ENCODE measurements at regions not wholly inside any gene's neighbourhood (a gene's known extent, or its start where the extent isn't known, plus 50 kb on each side); places are given as distances from the start of the nearest gene placed in this dataset.
"Not testable (repeated sequence)": the region's sequence is repeated elsewhere in the genome, so short reads cannot be mapped to it uniquely, and the experiment has no call there.

DNA sequence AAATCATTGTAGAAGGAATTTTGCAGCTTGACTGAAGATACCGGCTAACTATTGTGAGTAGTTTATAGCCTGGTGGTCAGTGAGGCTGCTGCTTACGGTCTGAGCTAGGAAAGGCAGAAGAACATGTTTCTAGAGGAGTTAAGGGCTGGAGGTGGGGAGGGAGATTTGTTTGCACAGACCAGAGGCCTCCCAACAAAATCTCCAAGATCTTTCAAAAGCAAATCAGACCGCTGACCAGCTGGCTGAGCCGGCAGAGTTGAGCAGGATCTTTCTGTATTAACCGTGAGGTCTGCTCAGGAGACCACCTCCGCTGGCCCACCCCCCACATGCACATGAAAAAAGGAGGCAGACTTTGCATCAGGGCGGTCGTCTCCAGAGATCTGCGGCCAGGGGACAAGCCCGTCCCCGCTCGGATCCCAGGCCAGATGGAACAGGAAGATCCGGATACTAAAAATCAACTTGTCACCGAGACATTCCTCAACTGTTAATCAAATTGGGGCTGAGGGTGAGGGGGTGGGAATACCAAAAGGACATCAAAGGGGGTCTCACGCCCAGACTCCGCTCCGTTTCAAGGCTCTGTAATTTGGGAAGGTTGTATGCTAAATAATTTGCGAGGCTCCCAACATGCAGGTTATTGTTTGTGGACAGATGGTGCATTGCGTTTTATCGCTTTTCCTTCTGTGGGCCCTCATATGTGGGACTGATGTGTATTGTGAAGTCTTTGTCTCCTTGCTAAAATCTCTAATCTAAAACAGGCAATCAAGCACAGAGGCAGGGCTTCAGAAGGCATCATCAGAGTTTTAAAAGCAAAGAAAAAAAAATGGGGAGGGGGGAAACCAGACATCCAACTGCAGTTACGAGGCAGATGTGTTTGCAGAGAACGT, 319.0 kb downstream of the ZNF536 start:
- DNase-seq: no peak

DNA sequence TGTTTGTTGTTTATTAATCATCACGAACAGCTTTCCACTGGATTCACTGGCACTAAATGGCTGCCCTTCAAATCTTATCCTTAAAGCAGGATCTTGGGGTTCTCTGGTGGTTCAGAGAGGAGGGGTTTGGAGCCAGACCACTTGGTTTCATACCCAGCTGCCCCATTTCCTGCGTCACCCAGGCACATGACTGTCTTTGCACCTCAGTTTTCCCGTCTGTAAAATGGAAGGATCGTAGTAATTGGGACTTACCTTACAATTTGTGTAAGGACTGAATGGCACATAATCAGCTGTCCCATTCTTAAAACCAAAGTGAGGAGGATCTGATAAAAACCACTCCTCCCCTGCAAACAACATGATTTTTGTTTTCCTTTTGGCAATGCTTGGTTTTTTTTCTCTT, 318.3 kb downstream of the ZNF536 start:
- DNase-seq: no peak

DNA sequence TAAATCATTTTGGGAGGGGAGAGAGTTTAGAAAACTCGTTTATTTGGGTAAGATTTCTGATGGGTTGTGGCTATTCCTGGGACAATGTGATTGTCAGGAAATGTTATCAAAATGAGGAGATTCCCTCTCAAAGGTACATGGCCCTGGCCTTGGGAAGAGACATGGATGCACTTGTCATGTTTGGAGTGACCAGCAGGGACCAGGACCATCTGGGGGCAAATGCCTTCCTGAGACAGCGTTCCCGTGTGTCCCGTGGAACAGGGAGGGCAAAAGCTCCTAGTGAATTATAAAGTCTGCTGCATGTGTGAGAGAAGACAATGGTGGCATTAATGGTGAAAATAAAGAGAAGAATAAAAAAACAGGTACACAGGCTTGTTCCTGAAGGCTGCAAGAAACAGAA, 317.3 kb downstream of the ZNF536 start:
- DNase-seq: no peak

GRCh38 chr19:30688696-30689095, 316.5 kb downstream of the ZNF536 start:
- DNase-seq: no peak

GRCh38 chr19:30686826-30687566, 314.8 kb downstream of the ZNF536 start:
- DNase-seq: no peak

DNA sequence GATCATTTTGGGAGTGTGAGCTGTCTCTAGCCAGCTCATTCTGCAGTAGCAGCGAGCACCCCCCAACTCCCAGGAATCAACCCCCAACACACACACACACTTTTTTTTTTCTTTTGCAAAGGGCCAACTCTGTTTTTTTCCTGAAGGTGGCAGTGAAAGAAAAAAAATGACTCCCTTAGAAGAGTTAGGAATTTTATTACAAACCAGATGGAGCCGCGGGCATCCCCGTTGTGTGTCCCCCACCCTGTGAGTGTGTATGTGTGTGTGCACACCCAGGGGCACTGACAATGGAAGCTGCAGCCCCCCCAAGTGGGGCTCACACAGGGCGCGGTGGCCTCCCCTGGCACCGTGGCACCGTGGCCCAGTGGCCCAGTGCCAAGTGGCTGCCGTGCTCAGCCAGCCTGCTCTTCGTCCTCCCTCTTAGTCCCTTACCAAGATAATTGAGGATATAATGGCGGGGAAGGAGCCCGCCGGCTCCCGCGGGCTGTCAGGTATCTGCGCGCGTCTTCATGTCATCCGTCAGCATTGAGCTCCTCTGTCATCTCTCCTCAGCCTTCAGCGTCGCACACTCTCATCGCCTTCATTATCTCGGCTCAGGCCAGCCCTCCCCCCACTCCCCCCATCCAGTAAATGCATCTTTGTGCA, 314.1 kb downstream of the ZNF536 start:
- no peak for DNase-seq

- no peak for DNase-seq
Observed at GRCh38 chr19:30685426-30686000, 313.3 kb downstream of the ZNF536 start.

DNA sequence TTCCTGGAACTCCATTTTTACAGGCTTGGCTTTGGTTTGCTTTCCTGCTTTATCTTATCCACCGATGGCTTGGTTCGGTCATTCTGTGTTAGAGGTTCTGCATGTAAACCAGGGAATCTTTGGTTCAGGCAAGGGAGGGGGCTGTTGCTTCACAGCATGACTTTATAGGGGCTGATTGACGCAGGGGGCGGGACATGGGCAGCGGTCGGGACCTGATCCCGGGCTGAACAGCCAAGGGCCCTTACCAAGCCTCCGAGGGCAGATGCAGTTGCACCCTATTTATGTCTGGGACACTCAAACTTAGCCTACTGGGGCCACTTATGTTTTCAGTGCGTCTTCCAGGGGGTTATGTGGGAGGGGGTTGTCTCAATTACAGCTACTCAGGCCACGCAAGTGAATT, 312.4 kb downstream of the ZNF536 start:
- no peak for DNase-seq

- DNase-seq: peak; percentile 41
Observed at GRCh38 chr19:30682999-30683536, 310.9 kb downstream of the ZNF536 start.

- no peak for DNase-seq
Observed at GRCh38 chr19:30682146-30682998, 310.2 kb downstream of the ZNF536 start.

- no peak for DNase-seq
Observed at GRCh38 chr19:30681162-30682100, 309.2 kb downstream of the ZNF536 start.

- not testable (repeated sequence) for DNase-seq
Observed at GRCh38 chr19:30680399-30680798, 308.2 kb downstream of the ZNF536 start.

- DNase-seq: no peak
Observed at GRCh38 chr19:30679789-30680188, 307.6 kb downstream of the ZNF536 start.

- DNase-seq: no peak
Observed at GRCh38 chr19:30679153-30679702, 307.0 kb downstream of the ZNF536 start.

DNA sequence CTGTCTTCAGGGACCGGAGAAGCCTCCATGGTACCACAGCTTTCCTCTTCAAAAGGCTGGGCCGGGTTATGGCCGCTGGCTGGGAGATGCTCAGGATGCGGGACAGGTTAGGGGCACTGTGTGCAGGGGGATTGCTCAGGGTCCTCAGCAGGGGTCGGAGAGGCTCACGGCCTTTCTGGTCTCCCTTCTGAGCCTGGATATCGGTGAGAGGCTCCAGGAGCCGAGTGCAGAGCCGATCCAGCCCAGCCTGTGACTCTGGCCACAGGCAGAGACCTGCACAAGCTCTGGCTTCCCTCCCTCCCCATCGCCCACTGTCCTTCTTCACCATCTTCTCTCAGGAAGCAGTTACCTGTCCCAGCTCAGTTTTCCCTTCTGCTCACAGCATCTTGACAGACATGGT, 306.0 kb downstream of the ZNF536 start:
- no peak for DNase-seq

- no peak for DNase-seq
Observed at GRCh38 chr19:30677702-30678101, 305.5 kb downstream of the ZNF536 start.

DNA sequence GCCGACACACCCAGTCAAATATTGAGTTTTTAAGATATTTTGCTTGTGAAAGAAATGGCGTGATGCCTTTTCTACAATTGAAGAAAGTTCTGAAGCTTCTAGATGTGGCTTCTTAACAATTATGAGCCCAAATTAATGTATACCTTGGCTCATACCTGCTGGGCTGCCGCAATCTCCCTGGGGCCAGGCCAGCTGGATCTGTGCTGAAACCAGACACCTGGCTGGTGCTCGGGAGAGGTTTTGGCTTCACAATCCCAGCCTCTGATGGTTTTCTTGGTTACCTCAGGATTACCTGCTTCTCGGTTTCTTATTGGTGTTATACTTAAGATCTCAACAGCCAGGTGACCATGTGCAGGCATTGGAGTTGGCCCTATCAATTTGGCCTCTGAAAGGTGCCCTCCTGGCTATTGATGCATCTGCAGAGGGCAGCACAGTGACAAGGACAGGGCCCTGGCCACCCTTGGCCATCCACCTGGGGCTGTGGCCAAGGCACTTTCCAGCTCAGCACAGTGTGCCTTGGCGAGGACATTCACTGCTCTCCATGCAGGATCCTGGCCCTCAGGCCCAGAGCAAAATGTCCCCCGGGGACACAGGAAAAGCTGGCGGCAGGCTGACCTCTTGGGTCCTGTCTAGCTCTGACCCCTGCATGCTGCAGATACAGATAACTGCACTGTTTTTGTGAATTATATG, 305.0 kb downstream of the ZNF536 start:
- no peak for DNase-seq

DNA sequence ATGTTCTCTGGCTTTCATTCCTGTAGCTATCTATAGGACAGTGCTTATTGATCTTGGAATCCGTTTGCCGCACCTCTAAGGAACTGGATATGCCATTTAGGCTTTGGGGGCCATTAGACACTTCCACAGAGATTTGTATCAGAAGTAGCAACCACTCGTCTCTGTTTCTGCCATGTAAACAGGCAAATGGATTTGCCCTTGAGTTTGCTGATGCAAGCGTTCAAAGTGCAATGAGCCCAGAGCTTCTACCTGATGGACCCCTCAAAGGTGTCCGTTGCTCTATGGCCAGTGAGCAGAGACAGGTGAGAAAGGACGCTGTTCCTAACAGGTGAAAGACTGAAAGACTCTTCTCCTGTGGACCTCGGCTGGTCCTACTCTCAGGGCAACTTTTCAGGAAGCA, 302.9 kb downstream of the ZNF536 start:
- no peak for DNase-seq

DNA sequence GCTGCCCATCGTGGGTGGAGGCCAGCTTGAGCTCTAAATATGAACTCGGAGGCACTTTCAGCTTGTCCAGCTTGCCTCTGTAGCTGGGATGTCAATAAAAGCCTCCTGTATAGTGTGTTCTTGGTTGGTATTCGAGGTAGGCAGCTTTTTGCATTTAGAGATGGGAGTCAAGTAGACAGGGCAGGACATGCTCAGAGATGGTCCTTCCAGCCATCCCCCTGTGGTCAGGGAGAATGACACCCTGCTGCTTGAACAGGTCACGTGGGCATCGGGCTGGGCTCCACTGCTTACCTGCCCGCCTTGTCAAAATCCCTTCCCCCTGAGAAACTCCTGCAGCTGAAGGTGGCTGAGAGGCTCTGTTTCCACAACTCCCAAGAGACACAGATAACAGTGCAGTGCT, 302.5 kb downstream of the ZNF536 start:
- no peak for DNase-seq

DNA sequence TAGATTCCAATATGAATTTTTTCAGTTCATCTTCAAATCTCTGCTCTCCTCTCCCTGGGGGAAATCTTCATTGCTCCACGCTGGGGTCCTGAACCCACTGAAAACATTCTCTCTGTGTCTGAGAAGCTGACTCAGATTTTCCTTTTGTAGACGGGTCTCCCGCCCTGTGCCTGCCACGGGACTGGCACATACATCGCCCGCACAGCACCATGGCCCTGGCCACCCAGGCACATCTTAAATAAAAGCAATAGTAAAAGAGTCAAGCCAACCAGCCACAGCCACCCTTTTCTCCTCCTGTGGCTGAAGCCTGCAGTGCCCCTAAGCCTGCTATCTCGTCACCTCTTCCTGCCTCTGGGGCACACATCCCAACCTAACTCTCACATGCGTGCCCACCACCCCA, 301.2 kb downstream of the ZNF536 start:
- DNase-seq: no peak

Data from hematopoietic multipotent progenitor cell treated with erythropoietin and hydrocortisone succinate and interleukin-3 and kit ligand, for 8 days (in vitro differentiated cells).